Large intestine (tissue), 3 donors: ENCODE measurements at regions not wholly inside any gene's neighbourhood (a gene's known extent, or its start where the extent isn't known, plus 50 kb on each side); places are given as distances from the start of the nearest gene placed in this dataset.

Experiments
- DNase-seq, 2 donors: peaks; one replicate each; pipeline versions ENCODE4 v3.0.0 to v3.0.0-alpha.2; 2013
- H3K27ac ChIP-seq: one replicate; pipeline ENCODE4 v1.5.1; 2013; ENCODE audit warnings: low read length
- H3K27me3 ChIP-seq: 2 replicates; pipeline ENCODE4 v1.6.1; 2013; ENCODE audit warnings: low read length; ENCODE audit not compliant: control insufficient read depth, insufficient read depth
- H3K36me3 ChIP-seq: 2 replicates; pipeline ENCODE4 v1.6.1; 2013; ENCODE audit warnings: low read length; ENCODE audit not compliant: control insufficient read depth, insufficient read depth
- H3K4me1 ChIP-seq: one replicate; pipeline ENCODE4 v1.6.1; 2013; ENCODE audit warnings: low read length; ENCODE audit not compliant: control insufficient read depth, insufficient read depth
- H3K4me3 ChIP-seq: one replicate; pipeline ENCODE4 v1.5.1; 2013; ENCODE audit warnings: low read length
- H3K9me3 ChIP-seq: one replicate; pipeline ENCODE4 v1.6.1; 2013; ENCODE audit warnings: mild to moderate bottlenecking, low read depth, low read length, moderate library complexity; ENCODE audit not compliant: control insufficient read depth
- WGBS: methylation state at CpG from one replicate; pipeline ENCODE4 v1.1.5; 2013; ENCODE audit warnings: low lambda C conversion rate; ENCODE audit not compliant: insufficient coverage; 5-methylcytosine and 5-hydroxymethylcytosine counted together

DNA sequence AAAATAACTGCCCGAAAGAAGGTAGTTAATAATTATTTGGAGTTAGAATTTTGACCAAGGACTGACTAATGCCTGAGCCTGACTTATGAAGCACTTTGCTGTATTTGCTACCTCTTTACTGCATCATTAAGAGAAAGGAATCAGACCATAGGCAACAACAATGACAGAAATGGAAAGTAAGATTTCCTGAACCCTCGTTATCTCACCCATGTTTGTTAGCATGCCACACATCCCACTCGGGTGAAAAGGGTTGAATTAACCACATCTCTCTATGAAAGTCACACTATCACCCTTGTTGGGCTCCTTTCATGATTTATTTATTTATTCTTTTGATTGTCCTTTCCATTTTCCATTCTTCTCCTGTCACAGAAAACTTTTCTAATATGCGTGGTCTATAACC is 59.6 kb downstream of the OLIG3 start:
- Histone ChIP-seq H3K27ac (no peak overlapping the region), H3K4me3 (no peak overlapping the region), H3K9me3 (no peaks in the 10 kb centered on the region), H3K36me3 (no peaks in the 10 kb centered on the region), H3K4me1 (no peaks in the 10 kb centered on the region), H3K27me3 (no peaks in the 10 kb centered on the region)
- 100% methylated on average over 1 of the region's 4 CpGs for WGBS
- DNase-seq = no peak

DNA sequence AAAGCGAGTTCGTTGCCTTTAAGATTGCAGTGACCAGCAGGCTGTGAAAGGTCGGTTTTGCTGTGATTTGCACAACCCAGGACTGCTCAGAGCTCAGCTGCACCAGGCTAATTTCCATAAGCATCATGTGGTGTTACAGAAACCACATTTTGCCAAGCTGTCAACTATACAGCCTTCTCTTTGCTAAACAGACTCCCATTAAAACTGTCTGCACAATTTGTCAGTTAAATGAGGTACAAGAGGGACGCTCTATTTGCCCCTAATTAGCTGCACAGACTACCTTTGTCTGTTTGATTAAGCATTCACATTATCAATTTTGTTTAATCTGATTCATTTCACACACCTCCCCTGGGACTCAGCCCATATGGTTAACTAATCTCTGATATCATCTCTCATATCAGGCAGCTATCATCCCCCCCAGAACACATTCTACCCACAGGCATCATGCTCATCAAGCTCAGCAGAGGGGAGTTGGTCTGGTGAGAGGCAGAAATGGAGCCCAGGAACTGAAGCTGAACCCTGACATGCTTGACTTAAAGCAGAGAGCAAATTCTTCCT is 62.1 kb downstream of the OLIG3 start:
- Histone ChIP-seq H3K9me3 (no peaks in the 10 kb centered on the region), H3K27me3 (no peaks in the 10 kb centered on the region), H3K36me3 (no peaks in the 10 kb centered on the region), H3K4me1 (peaks cover 5% of the 10 kb centered on the region), H3K27ac (no peak overlapping the region), H3K4me3 (no peak overlapping the region)
- no peak for DNase-seq
- WGBS = no CpG with 5 or more reads among the region's 4 CpGs

DNA sequence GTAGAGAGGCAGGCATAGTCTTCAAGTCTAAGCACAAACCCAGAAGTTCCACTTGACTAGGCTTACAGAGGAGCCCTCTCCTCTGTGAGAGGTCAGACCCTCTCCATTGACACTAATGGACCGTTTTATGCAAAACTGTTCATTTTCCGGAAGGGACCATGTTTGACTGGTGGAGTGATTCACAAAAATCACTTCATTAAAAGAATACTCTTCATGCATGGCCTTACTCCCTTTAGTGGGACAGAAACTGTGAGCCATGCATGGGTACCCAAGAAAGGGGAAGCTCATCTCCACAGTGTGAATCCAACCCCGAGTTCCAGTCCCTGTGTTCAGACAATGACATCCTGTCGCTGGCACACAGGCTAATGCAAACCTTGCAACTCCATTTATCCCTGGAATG is 63.2 kb downstream of the OLIG3 start:
- H3K36me3 ChIP-seq = no peaks in the 10 kb centered on the region
- no CpG with 5 or more reads among the region's 4 CpGs for WGBS
- no peaks in the 10 kb centered on the region for H3K9me3 ChIP-seq
- H3K27ac ChIP-seq = no peak overlapping the region
- no peak for DNase-seq
- no peak overlapping the region for H3K4me3 ChIP-seq
- peaks cover 5% of the 10 kb centered on the region for H3K4me1 ChIP-seq
- no peaks in the 10 kb centered on the region for H3K27me3 ChIP-seq

DNA sequence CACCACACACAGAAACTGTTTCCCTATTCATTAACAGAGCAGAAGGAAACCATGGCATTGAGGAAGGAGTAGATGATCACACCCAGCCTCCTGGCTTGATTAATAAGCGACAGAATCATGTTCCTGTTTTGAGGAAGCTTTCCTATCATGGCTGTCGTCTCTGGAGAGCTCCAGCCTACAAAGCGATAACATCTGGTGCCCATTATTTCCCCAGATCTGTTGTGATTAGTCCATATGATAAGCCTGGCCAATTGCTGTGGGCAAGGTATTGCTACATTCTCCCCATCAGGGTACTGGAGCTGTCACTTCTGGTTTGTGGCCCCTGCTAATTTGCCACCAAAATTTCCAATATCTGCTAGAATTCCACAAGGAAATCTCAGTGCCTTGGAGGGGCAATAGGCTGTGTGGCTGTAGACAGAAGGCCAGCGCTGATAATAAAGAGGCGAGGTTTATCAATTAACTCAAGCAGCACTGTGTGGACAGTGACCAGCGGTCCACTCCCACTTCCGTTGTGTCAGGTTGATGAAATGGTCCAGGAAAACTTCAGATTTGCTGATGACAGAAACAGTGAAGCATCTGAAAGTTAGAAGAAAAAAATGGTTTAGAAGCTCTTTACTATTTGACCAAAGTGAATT is 66.4 kb downstream of the OLIG3 start:
- no peaks in the 10 kb centered on the region for H3K27me3 ChIP-seq

DNA sequence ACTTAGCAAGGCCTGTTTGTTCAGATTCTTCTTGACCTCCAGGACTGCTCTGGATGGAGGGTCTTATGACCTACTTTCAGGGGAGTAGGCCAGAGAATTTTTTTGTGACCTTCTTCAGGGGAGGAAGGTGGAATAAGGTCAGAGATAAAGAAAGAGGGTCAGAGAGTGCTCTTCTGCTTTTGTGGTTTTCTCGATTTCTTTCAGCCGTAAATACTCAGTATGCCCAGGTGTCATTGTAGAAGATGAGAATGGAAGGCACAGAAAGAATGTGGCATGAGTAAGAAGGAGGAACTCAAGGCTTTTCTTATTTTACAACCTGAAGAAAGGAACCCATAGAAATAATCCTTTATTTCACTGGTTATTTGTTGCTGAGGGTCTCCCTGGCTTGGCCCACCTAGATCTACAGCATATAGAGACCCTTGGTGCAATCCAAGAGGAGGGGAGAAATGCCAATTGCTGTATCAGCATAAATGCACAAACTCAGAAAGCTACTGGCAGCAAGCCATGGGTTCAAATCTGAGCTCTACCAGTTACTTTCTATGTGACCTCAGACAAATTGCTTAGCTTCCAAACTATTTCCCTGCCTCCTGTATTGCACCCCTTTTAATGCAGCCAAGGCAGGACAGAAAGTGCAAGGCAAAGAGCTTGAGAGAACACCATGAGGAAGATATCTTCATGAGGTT is 68.0 kb downstream of the OLIG3 start:
- Histone ChIP-seq H3K27me3 (no peaks in the 10 kb centered on the region), H3K4me3 (no peak overlapping the region), H3K27ac (no peak overlapping the region), H3K4me1 (peaks cover 5% of the 10 kb centered on the region), H3K36me3 (no peaks in the 10 kb centered on the region), H3K9me3 (no peaks in the 10 kb centered on the region)
- no peak for DNase-seq
- WGBS = 100% methylated on average over 2 of the region's 2 CpGs

More for the DNA sequence above, 66.4 kb downstream of the OLIG3 start:
- H3K4me3 ChIP-seq = no peak overlapping the region
- no peak overlapping the region for H3K27ac ChIP-seq
- peaks cover 5% of the 10 kb centered on the region for H3K4me1 ChIP-seq
- no peak for DNase-seq
- no peaks in the 10 kb centered on the region for H3K9me3 ChIP-seq
- WGBS = no CpG with 5 or more reads among the region's 7 CpGs
- no peaks in the 10 kb centered on the region for H3K36me3 ChIP-seq

DNA sequence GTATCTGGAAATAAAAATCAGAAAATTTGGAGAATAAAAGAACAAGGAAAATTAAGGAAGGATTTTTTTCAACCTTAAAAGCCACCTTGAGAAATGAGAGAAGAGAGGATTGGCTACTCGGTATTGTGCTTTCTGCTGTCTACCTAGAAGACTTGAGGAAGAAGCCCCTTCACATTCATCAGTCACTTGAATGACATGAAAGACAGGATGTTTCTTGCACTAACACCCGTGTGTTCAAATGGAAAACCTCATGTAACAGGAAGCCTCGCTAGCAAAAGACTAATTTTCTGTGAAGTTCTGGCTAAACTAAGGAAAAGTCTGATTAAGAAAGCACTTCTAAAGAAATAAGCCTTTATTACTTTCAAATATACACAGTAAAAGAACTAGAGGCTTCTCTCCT is 69.9 kb downstream of the OLIG3 start:
- peaks cover 5% of the 10 kb centered on the region for H3K4me1 ChIP-seq
- no peak for DNase-seq
- H3K9me3 ChIP-seq = no peaks in the 10 kb centered on the region
- 78% methylated on average over 3 of the region's 3 CpGs for WGBS
- H3K36me3 ChIP-seq = no peaks in the 10 kb centered on the region
- no peaks in the 10 kb centered on the region for H3K27me3 ChIP-seq
- H3K4me3 ChIP-seq = no peak overlapping the region
- H3K27ac ChIP-seq = no peak overlapping the region

DNA sequence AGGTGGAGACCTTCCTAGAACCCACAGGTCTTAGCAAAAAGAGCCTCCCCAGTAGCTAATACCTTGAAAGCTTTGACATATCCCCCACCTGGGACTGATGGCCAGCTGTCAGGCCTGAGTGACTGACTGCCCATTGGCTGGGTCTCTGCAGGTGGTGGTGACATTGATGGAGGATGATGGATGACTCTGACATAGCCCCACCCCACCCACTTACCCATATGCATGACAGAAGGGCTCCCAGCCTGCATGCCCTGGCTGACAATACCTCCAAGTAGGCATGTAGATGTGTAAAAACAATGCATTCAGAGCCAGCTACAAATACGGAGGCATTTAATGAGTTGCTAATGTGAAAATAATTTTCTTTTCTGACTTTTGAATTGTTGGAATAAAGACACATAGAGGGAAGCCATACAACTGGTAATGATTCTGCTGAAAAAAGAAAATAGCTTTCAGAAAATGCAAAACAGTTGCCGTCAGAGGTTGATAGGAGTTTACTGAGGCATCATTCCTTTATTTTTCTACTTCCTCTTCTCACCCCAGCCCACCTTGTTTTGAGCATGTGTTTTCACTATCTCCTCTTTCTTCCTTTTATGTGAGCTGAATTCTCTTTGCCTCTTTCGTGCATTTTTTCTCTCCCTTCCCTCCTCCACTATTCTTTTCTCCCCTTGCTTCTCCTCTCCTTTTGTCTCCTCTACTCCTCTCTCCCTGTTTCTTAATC is 70.6 kb downstream of the OLIG3 start:
- H3K27ac ChIP-seq = no peak overlapping the region
- H3K4me3 ChIP-seq = no peak overlapping the region
- no peaks in the 10 kb centered on the region for H3K9me3 ChIP-seq
- peaks cover 5% of the 10 kb centered on the region for H3K4me1 ChIP-seq
- no peaks in the 10 kb centered on the region for H3K27me3 ChIP-seq
- no peak for DNase-seq
- H3K36me3 ChIP-seq = no peaks in the 10 kb centered on the region
- 67% methylated on average over 2 of the region's 3 CpGs for WGBS

DNA sequence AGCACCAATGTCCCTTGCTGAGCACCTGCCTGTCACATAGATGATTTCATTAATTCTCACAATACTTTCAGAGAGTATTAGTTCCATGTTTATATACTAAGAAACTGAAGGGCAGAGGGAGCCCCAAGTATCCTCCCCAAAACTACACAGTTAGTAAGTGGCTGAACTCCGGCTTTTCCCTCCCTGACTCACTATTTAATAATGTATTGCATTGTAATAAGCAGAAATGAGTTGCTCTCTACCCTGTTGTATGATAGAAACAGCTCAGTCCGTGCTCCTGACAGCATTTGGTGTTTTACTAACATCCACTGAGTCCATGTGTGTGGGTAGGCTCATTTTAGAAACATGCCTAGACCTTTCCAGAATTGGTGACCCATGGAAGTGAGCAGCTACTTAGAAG is 76.8 kb downstream of the OLIG3 start:
- Histone ChIP-seq H3K27ac (no peak overlapping the region), H3K27me3 (no peaks in the 10 kb centered on the region), H3K36me3 (no peaks in the 10 kb centered on the region), H3K9me3 (no peaks in the 10 kb centered on the region), H3K4me1 (peaks cover 5% of the 10 kb centered on the region), H3K4me3 (no peak overlapping the region)
- no CpG with 5 or more reads among the region's 2 CpGs for WGBS
- DNase-seq = no peak

DNA sequence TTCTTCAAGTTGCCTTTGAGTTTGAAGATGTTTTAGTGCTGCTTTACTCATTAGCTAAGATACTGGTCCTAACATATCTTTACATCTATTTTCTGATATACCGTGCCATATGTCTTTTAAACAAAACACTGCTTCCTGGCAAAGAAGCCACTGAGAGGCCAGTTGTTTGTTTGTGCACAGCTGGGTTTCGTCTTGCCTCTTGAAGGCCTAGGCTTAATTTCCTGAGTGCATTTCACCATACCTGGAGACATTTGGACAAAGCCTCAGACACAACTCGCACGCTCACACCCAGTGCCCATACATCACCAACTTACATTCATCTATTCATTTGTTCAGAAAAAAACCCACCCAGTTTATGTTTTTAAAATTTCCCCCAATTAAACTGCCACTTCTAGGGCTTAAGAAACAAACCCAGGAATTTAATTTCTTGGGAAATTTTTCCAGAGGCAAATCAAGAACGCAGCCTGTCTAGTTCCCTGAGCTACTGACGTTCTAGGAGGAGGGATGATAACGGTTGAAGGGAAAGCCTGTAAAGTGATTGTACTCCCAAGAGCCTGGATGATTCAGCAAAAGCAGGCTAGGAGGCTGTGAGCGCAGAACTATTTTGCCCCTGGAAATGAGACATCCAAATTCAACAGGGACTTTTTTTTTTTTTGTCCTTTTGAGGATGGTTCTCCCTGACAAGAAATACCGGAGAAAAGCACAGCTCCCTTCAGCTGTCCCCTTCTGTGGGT is 77.7 kb downstream of the OLIG3 start:
- WGBS = 100% methylated on average over 2 of the region's 9 CpGs
- no peak overlapping the region for H3K27ac ChIP-seq
- DNase-seq = no peak

DNA sequence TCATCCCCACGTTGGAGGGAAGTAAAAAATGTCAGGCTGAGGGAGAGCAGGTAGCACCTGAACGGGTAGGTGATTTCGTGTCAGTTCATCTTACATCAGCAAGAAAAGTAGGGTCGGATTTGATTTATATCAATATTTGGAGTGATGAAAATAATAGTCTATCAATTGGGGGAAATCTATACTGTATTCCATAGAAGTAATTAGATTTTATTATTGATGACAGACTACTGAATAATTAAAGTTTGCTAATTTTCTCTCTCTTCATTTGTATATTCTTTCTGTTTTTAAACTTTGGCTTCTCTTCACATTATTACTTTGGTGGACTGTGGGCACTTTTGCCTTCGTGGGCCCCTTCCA is 78.4 kb downstream of the OLIG3 start:
- no CpG with 5 or more reads among the region's 5 CpGs for WGBS
- Histone ChIP-seq H3K27me3 (no peaks in the 10 kb centered on the region), H3K4me1 (peaks cover 5% of the 10 kb centered on the region), H3K27ac (no peak overlapping the region), H3K4me3 (no peak overlapping the region), H3K9me3 (no peaks in the 10 kb centered on the region), H3K36me3 (no peaks in the 10 kb centered on the region)
- no peak for DNase-seq

More for the DNA sequence above, 77.7 kb downstream of the OLIG3 start:
- H3K27me3 ChIP-seq = no peaks in the 10 kb centered on the region
- no peak overlapping the region for H3K4me3 ChIP-seq
- peaks cover 5% of the 10 kb centered on the region for H3K4me1 ChIP-seq
- H3K9me3 ChIP-seq = no peaks in the 10 kb centered on the region
- no peaks in the 10 kb centered on the region for H3K36me3 ChIP-seq
